NCI-H524 (cell line): ENCODE measurements at regions not wholly inside any gene's neighbourhood (a gene's known extent, or its start where the extent isn't known, plus 50 kb on each side); places are given as distances from the start of the nearest gene placed in this dataset.
"Not testable (repeated sequence)": the region's sequence is repeated elsewhere in the genome, so short reads cannot be mapped to it uniquely, and the experiment has no call there.

Source experiments
- DNase-seq, 2 experiments: peaks; one replicate each; lab custom pipeline; 2025; lab: John Stamatoyannopoulos, UW

DNA sequence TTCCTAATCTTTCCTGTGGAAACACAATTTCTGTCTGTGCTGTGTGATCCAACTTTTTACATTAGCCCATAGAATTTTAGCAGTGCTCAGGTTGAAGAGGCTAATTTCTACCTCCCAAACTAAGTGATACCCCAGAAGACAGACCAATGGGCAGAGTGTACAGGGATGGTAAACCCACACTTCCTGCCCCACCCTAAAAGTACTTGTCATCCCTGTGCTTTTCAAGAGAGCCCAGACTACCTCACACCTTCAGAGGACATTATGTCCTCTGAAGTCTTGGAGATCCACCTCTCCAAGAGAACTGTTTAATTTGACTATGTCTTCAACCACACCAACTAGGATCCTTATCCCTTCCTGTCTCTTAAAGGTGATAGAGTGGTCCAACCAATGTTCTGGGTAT, 82.0 kb upstream of the ACSL1 start:
- DNase-seq = no peak

DNA sequence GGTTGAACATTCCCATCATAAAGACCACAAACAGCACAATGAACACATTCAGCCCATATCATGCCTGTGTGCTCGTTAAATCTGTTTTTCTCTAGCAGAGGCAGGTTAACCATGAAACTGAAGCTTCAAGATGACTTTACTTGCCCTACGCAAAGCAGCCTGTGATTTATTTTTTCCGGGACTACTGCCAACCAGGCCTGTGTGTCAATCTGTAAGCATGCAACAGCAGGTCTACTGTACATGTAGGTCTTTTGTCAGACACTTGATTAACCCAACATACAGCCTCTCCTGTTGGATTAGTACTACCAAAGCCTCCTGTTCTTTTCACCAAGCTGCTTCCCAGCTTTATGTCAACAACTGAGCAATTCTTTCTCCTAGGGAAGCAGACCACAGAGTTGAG, 85.5 kb upstream of the ACSL1 start:
- DNase-seq = peak in 1 of 2 experiments; percentile 37

DNA sequence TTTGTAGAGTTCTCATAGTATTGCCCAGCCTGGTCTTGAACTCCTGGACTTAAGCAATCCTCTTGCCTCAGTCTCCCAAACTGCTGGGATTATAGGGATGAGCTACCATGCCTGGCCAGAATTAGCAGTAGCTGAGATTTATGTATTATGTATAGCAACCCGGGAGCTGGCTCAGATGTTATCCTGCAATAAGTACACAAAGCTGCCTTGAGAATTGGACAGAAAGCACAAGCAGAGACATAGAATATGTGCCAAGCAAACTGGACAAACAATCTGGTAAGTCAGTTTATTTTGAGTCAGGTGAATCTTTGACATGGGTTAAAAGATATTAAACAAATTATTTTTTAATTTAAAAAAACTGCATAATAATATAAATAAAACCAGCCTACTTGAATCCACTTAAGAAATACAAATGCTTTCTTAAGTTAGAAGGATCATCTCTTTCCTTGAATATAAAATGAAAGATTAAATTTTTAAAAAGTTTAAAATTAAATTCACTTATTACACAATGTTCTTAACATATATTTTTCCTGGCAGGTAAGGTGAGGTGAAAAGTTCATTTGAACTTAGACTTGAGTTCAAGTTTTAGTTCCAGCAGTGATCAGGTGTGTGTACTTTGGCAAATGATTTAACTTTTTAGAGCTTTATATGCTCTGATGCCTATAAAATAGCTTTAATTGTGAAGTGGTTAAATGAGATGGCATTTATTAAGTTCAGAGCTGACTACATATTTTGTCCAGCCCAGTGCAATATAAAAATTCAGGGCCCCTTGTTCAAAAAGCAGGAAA, 87.8 kb upstream of the ACSL1 start:
- DNase-seq = no peak

DNA sequence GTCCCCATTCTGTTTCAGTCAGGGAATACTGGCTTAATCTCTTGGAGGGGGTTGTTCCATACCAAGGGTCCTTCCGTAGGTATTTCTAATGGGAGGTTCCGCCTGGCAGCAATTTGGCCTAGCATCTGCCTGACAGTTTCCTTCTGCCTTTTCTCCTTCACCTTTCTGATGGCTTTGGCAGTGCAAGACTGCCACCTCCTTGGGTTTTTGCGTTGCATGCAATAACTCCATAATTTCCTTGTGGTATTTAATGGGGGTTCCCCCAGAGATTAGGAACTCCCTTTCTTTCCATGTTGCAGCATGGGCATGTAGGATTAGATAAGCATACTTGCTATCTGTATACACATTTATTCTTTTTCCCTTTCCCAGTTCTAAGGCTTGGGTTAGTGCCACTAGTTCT, 93.0 kb upstream of the ACSL1 start:
- DNase-seq = not testable (repeated sequence)

DNA sequence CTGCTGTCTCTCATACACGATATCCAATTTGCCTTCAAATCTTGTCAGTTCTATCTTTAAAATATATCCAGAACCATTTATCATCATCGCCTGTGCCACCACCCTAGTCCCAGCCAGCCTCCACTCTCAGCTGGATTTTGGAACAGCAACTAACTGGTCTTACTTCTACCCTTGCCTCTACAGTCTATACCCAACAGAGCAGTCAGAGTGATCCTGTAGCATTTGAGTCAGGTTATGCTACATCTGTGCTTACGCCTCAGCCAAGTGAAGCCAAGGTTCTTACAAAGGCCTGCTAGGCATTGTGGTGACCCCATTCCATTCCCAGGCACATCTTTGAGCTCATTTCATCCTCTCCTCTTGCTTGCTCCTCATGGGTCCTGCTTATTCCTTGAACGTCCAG, 95.7 kb upstream of the ACSL1 start:
- no peak for DNase-seq

DNA sequence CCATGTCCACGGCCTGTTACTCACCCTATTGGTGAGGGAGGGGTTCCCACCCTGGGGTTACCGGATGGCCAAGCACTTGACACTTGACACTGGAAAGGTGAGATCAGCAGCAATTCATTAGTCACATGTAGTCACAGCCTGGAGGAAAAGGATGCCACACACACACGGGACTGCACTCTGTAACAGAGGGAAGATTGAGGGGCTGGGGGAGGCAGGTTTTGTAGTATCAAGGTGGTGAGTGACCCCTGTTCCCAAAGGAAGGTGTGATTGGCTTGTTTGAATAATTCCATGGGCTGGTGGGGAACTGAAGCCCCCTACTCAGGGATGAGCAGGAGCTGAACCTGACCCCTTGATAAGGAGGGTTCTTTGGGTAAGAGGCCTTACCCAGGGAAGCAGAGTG, 96.0 kb upstream of the HELT start:
- no peak for DNase-seq

DNA sequence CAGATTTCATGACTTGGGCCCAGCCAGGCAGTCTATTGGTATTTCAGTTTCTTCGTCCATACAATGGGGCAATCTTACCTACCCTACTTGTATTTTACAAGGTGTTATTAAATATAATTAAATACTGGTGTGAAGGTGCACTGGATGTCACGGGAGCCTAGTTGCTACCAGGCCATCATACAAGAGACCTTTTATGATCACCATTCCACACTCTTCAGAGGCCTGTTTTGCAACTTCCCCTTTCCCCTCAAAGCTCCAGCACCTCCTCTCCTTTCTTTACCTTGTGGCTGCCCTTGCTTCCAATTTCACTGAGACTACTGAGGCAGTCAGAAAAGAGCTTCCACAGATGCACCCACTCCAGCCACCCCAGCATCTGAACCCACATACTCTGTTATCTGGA, 93.8 kb upstream of the HELT start:
- DNase-seq = no peak

DNA sequence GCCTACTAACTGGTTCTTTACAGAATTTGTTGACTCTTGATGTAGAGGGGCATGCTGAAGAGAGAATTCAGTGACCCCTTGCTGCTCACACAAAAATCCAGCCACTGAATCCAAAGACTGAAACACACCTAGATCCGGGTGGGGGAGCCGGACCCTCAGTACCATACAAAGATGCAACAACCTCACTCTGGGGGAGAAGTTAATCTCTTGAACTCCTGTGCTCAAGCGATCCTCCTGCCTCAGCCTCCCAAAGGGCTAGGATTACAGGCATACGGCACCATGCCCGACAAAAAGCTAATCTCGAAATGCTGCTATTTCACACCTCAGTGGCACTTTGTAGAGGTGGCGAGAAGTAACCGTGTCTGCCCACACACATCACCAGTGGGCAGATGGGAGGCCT, 88.8 kb upstream of the HELT start:
- DNase-seq = no peak

DNA sequence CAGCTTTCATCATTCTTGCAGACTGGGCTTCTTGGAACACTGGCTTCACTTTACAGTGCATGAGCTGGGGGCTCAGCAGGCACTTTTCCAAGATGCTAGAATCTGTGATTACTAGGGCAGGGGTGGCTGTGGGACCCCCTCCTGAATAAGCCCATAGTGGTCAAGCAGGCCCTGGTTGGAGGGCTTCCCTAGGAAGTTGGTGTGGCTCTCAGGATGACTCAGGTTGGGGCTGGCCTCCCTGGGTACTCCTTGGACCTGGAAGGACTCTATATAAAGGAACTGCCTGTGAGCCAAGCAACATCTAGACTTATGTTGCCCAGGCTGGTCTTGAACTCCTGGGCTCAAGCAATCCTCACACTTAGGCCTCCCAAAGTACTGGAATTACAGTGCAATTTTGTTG, 88.3 kb upstream of the HELT start:
- no peak for DNase-seq

DNA sequence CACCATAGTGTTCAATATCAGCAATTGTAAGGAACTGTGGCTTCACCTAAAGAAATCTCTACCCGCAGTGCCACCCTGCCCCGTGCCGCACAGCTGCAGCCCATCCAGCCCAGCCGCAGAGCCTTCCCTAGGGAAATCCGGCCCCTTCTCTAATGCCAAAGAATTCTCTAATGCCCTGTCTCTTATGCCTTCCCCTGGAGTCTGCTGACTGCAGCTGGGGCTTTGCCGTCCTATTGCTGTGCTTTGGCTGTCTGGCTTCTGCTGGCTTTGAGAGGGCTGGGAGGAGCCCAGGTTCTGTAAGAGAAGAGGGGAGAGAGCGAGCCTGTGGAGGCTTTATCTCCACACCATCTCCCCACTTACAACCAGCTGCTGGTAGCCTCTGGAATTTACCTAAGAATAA, 85.9 kb upstream of the HELT start:
- DNase-seq = peak; percentile 19 to 62

DNA sequence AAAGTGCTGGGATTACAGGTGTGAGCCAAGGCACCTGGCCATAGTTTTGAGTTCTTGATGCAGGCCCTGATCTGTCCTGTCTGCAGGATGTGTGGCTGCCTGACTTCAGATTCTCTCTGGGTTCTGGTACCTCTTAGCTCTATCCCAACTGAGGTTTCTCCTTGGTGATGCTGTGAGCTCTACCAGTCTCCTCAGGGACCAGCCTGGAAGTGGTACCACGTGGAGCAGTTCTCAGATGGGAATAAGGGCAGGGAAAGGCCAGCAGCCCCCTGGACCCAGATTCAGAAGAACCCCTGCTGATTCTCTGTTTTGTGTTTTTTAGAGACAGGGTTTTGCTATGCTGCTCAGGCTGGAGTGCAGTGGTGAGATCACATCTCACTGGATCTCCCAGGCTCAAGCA, 85.0 kb upstream of the HELT start:
- no peak for DNase-seq

DNA sequence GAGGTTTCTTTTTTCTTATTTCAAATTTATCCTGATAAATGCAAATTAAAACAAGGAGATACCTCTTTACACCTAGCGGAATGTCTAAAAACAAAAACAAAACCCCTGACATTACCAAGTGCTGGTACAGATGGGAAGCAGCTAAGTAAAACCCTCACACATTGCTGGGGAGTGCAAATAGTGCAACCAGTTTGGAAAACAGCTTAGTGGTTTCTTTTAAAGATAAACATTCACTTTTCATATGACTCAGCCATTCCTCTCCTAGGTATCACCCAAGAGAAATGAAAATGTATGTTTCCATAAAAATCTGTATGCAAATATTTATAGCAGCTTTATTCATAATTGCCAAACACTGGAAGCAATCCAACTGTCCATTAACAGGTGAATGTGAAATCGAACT, 84.1 kb upstream of the HELT start:
- no peak for DNase-seq

DNA sequence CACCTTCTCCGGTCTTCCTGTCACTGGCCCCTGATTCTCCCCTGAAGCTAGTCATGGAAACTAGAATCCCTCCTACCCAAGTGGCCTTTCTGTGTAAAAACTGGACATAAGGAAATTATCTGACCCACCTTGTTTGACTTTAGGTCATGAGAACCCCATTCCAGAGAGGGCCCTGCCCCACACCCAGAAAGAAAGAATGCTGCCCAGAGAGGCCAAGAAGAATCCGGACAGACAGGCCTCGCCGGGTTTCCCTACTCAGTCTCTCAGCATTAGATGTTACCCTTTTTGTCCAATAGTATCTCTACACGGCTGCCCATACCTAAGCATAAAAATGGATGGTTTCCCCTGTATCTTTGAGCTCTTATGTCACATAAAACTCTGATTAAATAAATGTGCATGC, 83.3 kb upstream of the HELT start:
- DNase-seq = no peak

DNA sequence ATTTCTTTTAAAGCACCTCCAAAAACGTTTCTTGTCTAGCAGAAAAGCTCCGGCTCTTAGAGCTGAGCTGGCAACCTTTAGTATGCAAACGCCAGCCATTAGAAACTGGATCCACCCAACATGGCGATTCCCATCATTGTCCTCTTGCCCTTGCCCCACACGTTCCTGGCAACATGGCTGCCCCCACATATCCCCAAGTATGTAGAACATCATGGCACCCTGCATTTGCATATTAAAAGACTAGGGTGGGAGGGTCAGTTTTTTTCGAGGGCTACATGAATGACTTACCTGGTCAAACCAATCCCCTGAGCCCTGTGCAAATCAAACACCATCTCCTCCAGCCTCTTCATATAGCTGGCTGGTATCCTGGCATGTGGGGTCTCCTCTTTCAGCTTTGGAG, 82.2 kb upstream of the HELT start:
- no peak for DNase-seq

DNA sequence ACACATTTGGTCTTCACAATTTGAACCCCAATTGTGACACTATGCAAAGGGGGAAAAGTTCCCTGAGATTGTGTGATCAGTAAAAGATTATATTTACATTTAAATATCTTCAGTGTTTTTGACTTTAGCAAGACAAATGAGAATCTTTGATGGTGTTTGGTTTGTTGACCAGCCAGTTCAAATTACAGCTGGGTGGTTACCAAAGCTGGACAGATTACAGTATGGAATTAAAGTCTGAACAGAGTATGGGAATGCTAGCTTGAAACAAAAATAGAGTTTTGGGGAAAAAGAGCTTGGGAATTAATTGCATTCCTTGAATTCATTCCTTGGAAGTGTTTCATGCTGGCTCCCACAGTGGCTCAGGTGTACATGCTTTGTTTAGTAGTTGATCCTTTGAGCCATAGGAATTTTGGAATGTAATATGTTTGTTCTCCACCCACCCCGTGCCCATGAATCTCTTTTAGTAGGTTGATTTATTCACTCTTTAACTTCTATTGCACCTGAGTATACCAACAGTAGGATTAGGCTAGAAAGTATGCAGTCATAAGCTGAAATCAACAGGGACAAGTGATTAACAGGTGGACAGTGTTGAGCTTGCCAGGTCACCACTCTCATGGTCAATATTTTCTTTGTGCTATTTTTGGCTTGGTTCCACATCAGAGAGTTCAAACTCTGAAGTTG, 81.1 kb upstream of the HELT start:
- no peak for DNase-seq

DNA sequence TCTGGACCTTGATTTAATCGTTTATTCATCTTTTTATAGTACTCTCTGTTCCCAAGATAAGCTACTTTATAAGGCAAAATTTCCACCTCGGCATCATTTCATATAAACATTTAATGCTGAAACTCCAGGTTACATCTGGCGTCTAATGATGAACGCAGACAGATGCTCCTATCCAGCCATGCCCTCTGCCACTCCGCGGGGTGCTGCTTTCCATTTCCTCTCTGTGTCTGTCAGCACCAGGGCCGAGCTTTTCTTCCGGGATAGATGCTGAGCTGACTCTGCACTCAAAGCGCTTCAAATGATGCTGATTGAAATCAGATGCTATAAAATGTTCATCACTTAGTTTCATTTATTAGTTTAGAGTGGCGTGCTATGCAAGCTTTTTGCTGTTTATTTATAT, 80.5 kb upstream of the HELT start:
- peak in 1 of 2 experiments; percentile 34 for DNase-seq

DNA sequence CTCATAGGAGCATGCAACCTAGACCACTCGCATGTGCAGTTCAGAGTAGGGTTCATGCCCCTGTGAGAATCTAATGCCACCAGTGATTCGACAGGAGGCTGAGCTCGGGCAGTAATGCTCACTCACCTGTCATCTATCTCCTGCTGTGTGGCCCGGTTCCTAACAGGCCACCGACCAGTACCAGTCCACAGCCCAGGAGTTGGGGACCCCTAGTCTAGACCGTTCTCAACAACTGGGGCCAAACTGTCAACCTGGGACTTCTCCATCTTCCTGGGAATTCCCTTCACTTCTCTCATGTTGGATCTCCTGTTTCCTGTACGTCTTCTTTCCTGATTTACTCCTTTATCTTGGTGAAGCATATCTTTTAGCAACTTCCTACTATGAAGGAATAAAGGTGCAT, 79.4 kb upstream of the HELT start:
- DNase-seq = no peak

DNA sequence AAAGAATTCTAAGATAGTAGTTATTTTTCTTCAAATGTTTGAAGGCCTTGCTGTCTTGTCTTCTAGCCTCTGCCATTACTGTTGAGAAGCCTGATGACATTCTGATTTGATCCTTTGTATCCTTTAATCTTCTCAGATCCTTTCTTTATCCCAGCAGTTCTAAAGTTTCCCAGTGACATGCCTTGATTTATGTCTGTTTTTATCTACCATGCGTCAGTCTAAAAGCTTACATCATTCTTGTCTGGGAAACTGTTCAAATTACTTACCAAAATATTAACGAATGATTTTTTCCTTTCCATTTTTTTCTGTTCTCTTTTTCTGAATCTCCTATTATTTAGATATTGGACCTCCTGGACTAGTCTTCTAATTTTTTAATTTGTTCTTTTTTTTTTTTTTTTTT, 78.3 kb upstream of the HELT start:
- DNase-seq = no peak

DNA sequence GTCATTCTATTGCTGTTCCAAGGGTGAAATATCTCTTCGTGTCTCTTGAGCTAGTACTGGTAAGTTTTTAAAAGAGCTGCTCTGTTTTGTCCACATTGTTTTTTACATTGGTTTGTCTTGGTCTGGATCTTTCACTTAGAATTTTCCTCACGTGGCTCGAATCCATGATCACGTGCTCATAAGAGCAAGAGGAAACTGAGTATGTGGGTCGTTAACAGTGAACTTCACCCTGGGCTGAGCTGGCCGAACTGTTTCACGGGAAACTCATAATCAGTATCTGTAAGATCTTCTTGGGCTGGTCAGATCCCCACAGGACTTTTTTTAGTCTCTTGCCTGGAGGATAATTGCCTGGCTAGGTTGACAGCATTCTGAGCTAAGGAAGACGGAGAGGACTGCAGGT, 77.8 kb upstream of the HELT start:
- no peak for DNase-seq

DNA sequence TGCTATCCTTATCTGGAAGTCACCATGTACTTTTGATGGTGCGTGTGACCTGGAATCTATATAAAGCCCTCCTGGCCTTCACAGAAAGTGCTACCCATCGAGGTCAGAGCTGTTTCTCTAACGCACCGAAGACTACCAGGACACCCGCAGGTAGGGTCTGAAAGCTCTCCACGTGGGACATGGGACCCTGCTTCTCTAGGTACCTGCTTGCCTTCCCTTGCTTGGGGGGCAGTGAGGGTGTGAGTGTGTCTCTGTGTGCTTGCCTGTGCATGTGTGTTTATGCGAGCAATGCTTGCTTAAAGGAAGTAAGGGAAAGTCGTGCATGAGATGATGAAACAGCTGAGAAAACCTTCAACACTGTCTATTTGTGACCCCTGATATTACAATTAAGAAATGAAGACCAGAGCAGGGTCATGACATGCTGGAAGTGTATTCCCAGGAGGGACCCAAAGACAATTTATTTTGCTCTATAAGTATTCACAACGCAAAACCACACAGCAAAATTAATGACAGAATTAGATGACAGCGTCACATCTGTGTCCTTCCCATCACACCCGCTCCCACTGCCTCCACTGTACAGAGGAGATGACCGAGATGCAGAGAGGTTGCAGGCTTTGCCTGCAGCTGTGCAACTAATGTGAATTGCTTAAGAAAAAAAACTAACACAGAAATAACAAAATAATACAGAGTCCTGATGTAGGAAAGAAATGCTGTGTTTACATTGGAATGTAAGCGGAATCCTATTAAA, 76.4 kb upstream of the HELT start:
- no peak for DNase-seq

DNA sequence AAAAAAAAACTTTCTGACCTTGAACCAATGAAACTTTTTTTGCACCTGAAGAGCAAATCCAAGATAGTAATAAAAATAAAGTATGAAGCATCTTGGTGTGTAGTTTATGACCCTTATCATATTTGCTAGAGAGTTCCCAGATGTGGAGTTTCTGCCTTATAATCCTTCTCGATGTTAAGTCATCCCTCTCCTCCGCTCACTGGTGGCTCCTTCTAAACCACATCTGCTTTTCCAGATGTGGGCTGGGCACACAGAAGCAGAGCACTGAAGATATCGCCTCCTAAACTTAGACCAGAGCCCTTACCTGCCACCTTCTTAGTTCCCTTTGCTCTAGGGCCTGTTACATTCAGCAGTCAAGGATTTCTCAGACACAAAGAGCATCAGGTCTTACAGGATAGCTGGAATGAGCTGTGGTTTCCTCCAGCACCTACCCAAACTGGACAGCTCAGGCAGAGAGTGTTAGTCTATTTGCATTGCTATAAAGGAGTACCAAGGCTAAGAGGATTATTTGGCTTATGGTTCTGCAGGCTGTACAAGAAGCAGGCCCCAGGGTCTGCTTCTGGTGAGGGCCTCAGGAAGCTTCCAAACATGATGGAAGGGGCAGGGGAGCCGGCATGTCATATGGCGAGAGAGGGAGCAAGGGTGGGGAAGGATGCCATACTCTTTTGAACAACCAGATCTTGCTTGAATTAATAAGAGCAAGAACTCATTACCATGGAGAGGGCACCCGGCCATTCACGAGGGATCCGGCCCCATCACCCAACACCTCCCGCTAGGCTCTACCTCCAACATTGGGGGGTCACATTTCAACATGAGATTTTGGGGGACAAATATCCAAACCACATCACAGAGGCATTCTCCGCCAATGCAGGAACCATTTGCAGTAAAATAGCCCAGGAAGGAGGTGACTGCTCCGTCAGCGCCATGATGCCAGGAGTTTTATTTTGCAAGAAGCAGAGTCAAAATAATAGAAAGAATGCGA, 75.6 kb upstream of the HELT start:
- DNase-seq = no peak

DNA sequence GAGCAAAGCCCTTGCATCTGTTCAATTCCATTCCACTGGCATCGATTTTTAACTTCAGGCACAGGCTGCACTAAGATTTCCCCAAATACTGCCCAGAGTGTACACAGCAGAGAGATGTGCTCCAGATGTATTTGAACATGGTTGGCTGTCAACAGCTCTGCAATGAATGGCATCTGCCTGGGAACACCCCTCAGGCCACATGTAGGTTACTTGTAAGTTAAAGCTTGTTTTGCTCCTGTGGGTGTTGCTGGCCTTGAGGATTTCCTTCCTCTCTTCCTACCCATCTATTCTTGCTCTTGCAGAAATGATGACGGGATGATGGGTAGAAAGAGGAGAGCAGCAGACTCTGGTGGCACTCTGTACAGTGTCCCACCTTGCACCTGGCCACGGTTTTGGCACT, 69.3 kb upstream of the HELT start:
- no peak for DNase-seq
